Activated T-helper 9 cell treated with anti-CD3 and anti-CD28 coated beads, Interleukin-2, amount 50 U/mL, for 16 hours (primary cell): ENCODE measurements at regions not wholly inside any gene's neighbourhood (a gene's known extent, or its start where the extent isn't known, plus 50 kb on each side); places are given as distances from the start of the nearest gene placed in this dataset.

Source experiments
- DNase-seq: peaks from one replicate; pipeline ENCODE4 v3.0.0-alpha.2; 2020; ENCODE audit warnings: low read depth

DNA sequence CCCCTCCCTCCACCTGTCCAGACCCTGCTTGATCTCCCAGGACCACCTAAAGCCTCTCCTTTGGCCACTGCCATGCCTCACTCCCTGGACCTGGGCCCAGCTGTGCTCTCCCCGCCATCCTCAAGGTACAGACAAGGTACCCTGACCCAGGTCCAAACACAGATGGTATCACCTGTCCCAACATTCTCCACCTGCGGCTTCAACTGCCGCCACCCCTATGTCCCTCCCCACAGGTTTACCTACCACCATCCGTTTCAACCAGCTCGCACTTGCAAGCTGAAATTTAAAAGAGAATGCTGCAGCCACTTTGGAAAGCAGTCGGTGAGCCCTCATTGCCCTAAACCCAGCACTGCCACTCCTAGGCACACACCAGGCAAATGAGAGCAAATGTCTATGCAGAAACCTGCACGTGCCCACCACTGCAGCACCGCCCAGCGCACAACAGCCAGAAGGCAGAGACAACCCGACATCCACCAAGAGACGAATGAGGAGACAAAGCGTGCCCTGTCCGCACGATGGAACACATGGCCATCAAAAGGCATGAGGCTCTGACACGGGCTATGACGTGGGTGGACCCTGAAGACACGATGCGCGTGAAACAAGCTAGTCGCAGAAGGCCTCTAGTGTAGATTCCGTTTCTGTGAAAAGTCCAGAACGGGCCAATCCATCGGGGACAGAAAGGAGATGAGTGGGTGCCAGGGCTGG is 71.0 kb downstream of the RFLNA start:
- DNase-seq, result no peak
